ENCODE measurements at regions not wholly inside any gene's neighbourhood (a gene's known extent, or its start where the extent isn't known, plus 50 kb on each side); places are given as distances from the start of the nearest gene placed in this dataset.
A peak's percentile ranks its signal among the peaks of the same experiment; 100 is the strongest.

- ATAC-seq (no peak), DNase-seq (ENCODE audit: low spot score) (no peak), FAIRE-seq (no peak)
- Histone ChIP-seq H3K4me3 (replicated peaks in 1 of 3; ENCODE audit: insufficient read depth in 1 of 3, low read depth in 2 of 3, low read length in 3 of 3) (no peak overlapping the region), H4K20me1 (ENCODE audit: insufficient read depth, low read length) (no peaks in the 10 kb centered on the region), H3K79me2 (ENCODE audit: insufficient read depth, low read length) (no peaks in the 10 kb centered on the region), H3K4me1 (ENCODE audit: insufficient read depth, low read length) (peaks cover 42% of the 10 kb centered on the region), H3K27ac (ENCODE audit: extremely low read length, insufficient read depth, low read length) (no peak overlapping the region), H3K9me3 (ENCODE audit: low read length) (no peaks in the 10 kb centered on the region), H3K36me3 (replicated peaks in 1 of 2; ENCODE audit: control insufficient read depth in 1 of 2, insufficient read depth in 2 of 2, low read length in 2 of 2) (no peaks in the 10 kb centered on the region), H2AFZ (ENCODE audit: low read length) (no peak overlapping the region), H3K4me2 (ENCODE audit: low read depth, low read length) (no peak overlapping the region), H3K27me3 (ENCODE audit: control insufficient read depth in 1 of 2, insufficient read depth in 2 of 2, low read length in 2 of 2) (no peaks in the 10 kb centered on the region), H3K9ac (ENCODE audit: insufficient read depth, low read depth, low read length) (no peak overlapping the region)
- intact Hi-C loops (cut with micrococcal nuclease; ENCODE audit: unreplicated experiment) (no loop called here), in situ Hi-C loops (cut with HindIII; ENCODE audit: extremely low pct_ligation_motif_present, low pct_unique_long_range_greater_than_20kb) (no loop called here)
- TF ChIP-seq SALL1 (CRISPR knock-in tag; IDR thresholded peaks at IDR 0.05) = 0 out of 2 replicates have a peak, but pooled peaks have one; percentile 12
- TF ChIP-seq HNRNPK (IDR thresholded peaks at IDR 0.05; ENCODE audit: low read depth, low read length, poor library complexity, severe bottlenecking) = no peak
- ChIA-PET POLR2A (interaction anchor here (1.5 kb wide), 1 partner anchor 72 kb away, joined by 3 read pairs; no protein-coding TSS in a partner anchor), CTCF (ENCODE audit: low intra/inter-chr PET ratio, low total read pairs) (no interaction called here)
- WGBS (ENCODE audit: low lambda C conversion rate) = 90% methylated on average over 12 of the region's 12 CpGs
- no TSS peak for BruUV-seq (replicated peaks)
These were observed 312.4 kb upstream of the RTL1 start for GRCh38 chr14:101215927-101216326.

- H2AFZ ChIP-seq (ENCODE audit: low read length) = no peak overlapping the region
- no TSS peak for BruUV-seq (replicated peaks)
- no peaks in the 10 kb centered on the region for H3K36me3 ChIP-seq (replicated peaks in 1 of 2; ENCODE audit: control insufficient read depth in 1 of 2, insufficient read depth in 2 of 2, low read length in 2 of 2)
- in situ Hi-C loops (cut with HindIII; ENCODE audit: extremely low pct_ligation_motif_present, low pct_unique_long_range_greater_than_20kb) = no loop called here
- H3K4me2 ChIP-seq (ENCODE audit: low read depth, low read length) = peak overlapping the region; percentile 77
- WGBS (ENCODE audit: low lambda C conversion rate) = 8% methylated on average over 9 of the region's 9 CpGs
- no peak overlapping the region for H3K9ac ChIP-seq (ENCODE audit: insufficient read depth, low read depth, low read length)
- DNase-seq (ENCODE audit: low spot score) (peak; percentile 15), ATAC-seq (peak; percentile 59), FAIRE-seq (no peak)
- H3K4me3 ChIP-seq (replicated peaks in 1 of 3; ENCODE audit: insufficient read depth in 1 of 3, low read depth in 2 of 3, low read length in 3 of 3) = peak overlapping the region in 2 of 3 experiments; percentile 1 to 48; a peak in 2 of 6 replicates
- intact Hi-C loops (cut with micrococcal nuclease; ENCODE audit: unreplicated experiment) = no loop called here
- peaks cover 47% of the 10 kb centered on the region for H3K4me1 ChIP-seq (ENCODE audit: insufficient read depth, low read length)
- H3K27me3 ChIP-seq (ENCODE audit: control insufficient read depth in 1 of 2, insufficient read depth in 2 of 2, low read length in 2 of 2) = no peaks in the 10 kb centered on the region
- H3K27ac ChIP-seq (ENCODE audit: extremely low read length, insufficient read depth, low read length) = no peak overlapping the region
- CTCF ChIA-PET (ENCODE audit: low intra/inter-chr PET ratio, low total read pairs) = no interaction called here
- POLR2A ChIA-PET = interaction anchor here (1.0 to 1.9 kb wide), 3 partner anchors 10 to 72 kb away, joined by 3 to 6 read pairs (median 3); no protein-coding TSS in a partner anchor
- H4K20me1 ChIP-seq (ENCODE audit: insufficient read depth, low read length) = no peaks in the 10 kb centered on the region
- H3K9me3 ChIP-seq (ENCODE audit: low read length) = no peaks in the 10 kb centered on the region
- H3K79me2 ChIP-seq (ENCODE audit: insufficient read depth, low read length) = no peaks in the 10 kb centered on the region
- TF ChIP-seq SNAPC2 (CRISPR knock-in tag; IDR thresholded peaks at IDR 0.05) = 0 out of 2 replicates have a peak, but pooled peaks have one; percentile 29
- no peak for TF ChIP-seq PRDM15 (CRISPR knock-in tag; IDR thresholded peaks at IDR 0.05)
- 0 out of 2 replicates have a peak, but pooled peaks have one; percentile 30 for TF ChIP-seq HIC2 (CRISPR knock-in tag; IDR thresholded peaks at IDR 0.05; ENCODE audit: low read depth)
- TF ChIP-seq ZNF547 (CRISPR knock-in tag; IDR thresholded peaks at IDR 0.05) = no peak
- TF ChIP-seq SAFB2 (CRISPR knock-in tag; IDR thresholded peaks at IDR 0.05; ENCODE audit: borderline replicate concordance, low read depth) = no peak
- peak in 1 of 2 experiments; percentile 38; a peak in 1 of 4 replicates for TF ChIP-seq NR2F1 (CRISPR knock-in tag; IDR thresholded peaks at IDR 0.05)
- no peak for TF ChIP-seq ZBTB25 (CRISPR knock-in tag; IDR thresholded peaks at IDR 0.05)
These were observed 313.0 kb upstream of the RTL1 start for GRCh38 chr14:101216366-101217079.
